ENCODE measurements at regions not wholly inside any gene's neighbourhood (a gene's known extent, or its start where the extent isn't known, plus 50 kb on each side); places are given as distances from the start of the nearest gene placed in this dataset.

DNA sequence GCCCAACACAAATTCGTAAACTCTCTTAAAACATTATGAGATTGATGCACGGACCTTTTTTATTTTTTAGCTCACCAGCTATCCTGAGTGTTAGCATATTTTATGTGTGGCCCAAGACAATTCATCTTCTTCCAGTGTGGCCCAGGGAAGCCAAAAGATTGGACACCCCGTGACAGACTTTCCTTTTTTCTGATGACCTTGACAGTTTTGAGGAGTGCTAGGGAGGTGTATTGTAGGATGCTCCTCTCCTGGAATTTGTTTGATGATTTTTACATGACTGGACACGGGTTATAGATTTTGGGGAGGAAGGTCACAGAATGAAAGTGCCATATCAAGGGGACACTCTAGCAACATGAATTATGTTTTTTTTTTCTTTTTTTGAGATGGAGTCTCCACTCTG is 69.3 kb upstream of the FANCC start:
- TF ChIP-seq, protein P1, sequence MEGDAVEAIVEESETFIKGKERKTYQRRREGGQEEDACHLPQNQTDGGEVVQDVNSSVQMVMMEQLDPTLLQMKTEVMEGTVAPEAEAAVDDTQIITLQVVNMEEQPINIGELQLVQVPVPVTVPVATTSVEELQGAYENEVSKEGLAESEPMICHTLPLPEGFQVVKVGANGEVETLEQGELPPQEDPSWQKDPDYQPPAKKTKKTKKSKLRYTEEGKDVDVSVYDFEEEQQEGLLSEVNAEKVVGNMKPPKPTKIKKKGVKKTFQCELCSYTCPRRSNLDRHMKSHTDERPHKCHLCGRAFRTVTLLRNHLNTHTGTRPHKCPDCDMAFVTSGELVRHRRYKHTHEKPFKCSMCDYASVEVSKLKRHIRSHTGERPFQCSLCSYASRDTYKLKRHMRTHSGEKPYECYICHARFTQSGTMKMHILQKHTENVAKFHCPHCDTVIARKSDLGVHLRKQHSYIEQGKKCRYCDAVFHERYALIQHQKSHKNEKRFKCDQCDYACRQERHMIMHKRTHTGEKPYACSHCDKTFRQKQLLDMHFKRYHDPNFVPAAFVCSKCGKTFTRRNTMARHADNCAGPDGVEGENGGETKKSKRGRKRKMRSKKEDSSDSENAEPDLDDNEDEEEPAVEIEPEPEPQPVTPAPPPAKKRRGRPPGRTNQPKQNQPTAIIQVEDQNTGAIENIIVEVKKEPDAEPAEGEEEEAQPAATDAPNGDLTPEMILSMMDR (IDR thresholded peaks at IDR 0.05): no peak
- H2AFZ ChIP-seq (ENCODE audit: insufficient read depth, low read depth, low read length, poor library complexity, severe bottlenecking): no peak overlapping the region
- no peak overlapping the region for H3K9ac ChIP-seq (ENCODE audit: insufficient read depth, low read length, poor library complexity, severe bottlenecking)
- H3K4me2 ChIP-seq (replicated peaks; ENCODE audit: extremely low read depth, low read length, poor library complexity, severe bottlenecking): no peak overlapping the region
- Mint-ChIP-seq H3K36me3 (no peaks in the 10 kb centered on the region), H3K27me3 (ENCODE audit: low read depth in 3 of 3) (peaks cover 17 to 29% (median 24%) of the 10 kb centered on the region in 3 donors), H3K4me1 (no peaks in the 10 kb centered on the region), H3K9me3 (peaks cover 0 to 4% (median 0%) of the 10 kb centered on the region in 7 donors), H3K27ac (no peak overlapping the region), H3K4me3 (peak overlapping the region in 1 of 2 donors; percentile 35)
- H3K27ac ChIP-seq (ENCODE audit: low read depth in 1 of 2, low read length in 2 of 2): no peak overlapping the region
- H3K4me3 ChIP-seq (replicated peaks in 1 of 3; ENCODE audit: low read depth in 2 of 3, low read length in 3 of 3): no peak overlapping the region
- peaks cover 0 to 7% of the 10 kb centered on the region in 2 donors for H3K27me3 ChIP-seq (ENCODE audit: control insufficient read depth in 2 of 2, insufficient read depth in 2 of 2, low read length in 2 of 2)
- no peaks in the 10 kb centered on the region for H3K4me1 ChIP-seq (ENCODE audit: control insufficient read depth in 1 of 2, insufficient read depth in 2 of 2, low read length in 2 of 2)
- no peak for DNase-seq
- H3K79me2 ChIP-seq (ENCODE audit: insufficient read depth, low read length): no peaks in the 10 kb centered on the region
- H4K20me1 ChIP-seq (ENCODE audit: insufficient read depth, low read length): no peaks in the 10 kb centered on the region
- 100% methylated on average over 2 of the region's 4 CpGs for WGBS (ENCODE audit: insufficient coverage)
- no peaks in the 10 kb centered on the region for H3K36me3 ChIP-seq (replicated peaks in 1 of 2; ENCODE audit: control insufficient read depth in 1 of 2, insufficient read depth in 2 of 2, low read length in 2 of 2)
- no peaks in the 10 kb centered on the region for H3K9me3 ChIP-seq (replicated peaks in 1 of 2; ENCODE audit: control insufficient read depth in 1 of 2, insufficient read depth in 1 of 2, low read length in 2 of 2)
- intact Hi-C loops (cut with micrococcal nuclease): no loop called here

DNA sequence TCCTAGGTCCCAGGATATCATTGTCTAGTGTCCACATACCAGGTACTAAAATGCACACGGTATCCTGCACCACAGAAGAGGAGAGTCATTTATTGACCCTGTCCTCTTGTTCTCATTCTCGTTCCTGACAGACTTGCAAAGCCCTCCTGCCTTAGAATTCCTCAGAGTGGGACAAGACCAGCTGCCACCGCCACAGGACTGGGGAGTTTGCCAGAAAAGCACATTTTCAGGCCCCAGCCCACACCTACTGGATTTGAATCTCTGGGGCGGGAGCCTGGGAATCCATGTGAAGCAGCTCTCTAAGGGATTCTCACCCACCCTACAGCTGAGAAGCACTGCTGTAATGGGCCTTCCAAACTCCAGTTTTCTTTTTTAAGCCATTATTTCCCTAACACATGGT is 68.0 kb upstream of the FANCC start:
- no peak overlapping the region for H3K9ac ChIP-seq (ENCODE audit: insufficient read depth, low read length, poor library complexity, severe bottlenecking)
- DNase-seq: no peak
- peaks cover 0 to 2% of the 10 kb centered on the region in 2 donors for H3K27me3 ChIP-seq (ENCODE audit: control insufficient read depth in 2 of 2, insufficient read depth in 2 of 2, low read length in 2 of 2)
- 86% methylated on average over 3 of the region's 4 CpGs for WGBS (ENCODE audit: insufficient coverage)
- no peaks in the 10 kb centered on the region for H3K79me2 ChIP-seq (ENCODE audit: insufficient read depth, low read length)
- no peaks in the 10 kb centered on the region for H3K4me1 ChIP-seq (ENCODE audit: control insufficient read depth in 1 of 2, insufficient read depth in 2 of 2, low read length in 2 of 2)
- Mint-ChIP-seq H3K4me1 (no peaks in the 10 kb centered on the region), H3K9me3 (peaks cover 0 to 2% (median 0%) of the 10 kb centered on the region in 7 donors), H3K4me3 (no peak overlapping the region), H3K27me3 (ENCODE audit: low read depth in 3 of 3) (peaks cover 16 to 33% (median 28%) of the 10 kb centered on the region in 3 donors), H3K36me3 (no peaks in the 10 kb centered on the region), H3K27ac (no peak overlapping the region)
- no peak overlapping the region for H3K27ac ChIP-seq (ENCODE audit: low read depth in 1 of 2, low read length in 2 of 2)
- no peaks in the 10 kb centered on the region for H3K36me3 ChIP-seq (replicated peaks in 1 of 2; ENCODE audit: control insufficient read depth in 1 of 2, insufficient read depth in 2 of 2, low read length in 2 of 2)
- H4K20me1 ChIP-seq (ENCODE audit: insufficient read depth, low read length): no peaks in the 10 kb centered on the region
- intact Hi-C loops (cut with micrococcal nuclease): no loop called here
- TF ChIP-seq, protein P1 (IDR thresholded peaks at IDR 0.05): no peak
- H3K4me2 ChIP-seq (replicated peaks; ENCODE audit: extremely low read depth, low read length, poor library complexity, severe bottlenecking): no peak overlapping the region
- H3K9me3 ChIP-seq (replicated peaks in 1 of 2; ENCODE audit: control insufficient read depth in 1 of 2, insufficient read depth in 1 of 2, low read length in 2 of 2): no peaks in the 10 kb centered on the region
- no peak overlapping the region for H2AFZ ChIP-seq (ENCODE audit: insufficient read depth, low read depth, low read length, poor library complexity, severe bottlenecking)
- H3K4me3 ChIP-seq (replicated peaks in 1 of 3; ENCODE audit: low read depth in 2 of 3, low read length in 3 of 3): no peak overlapping the region

All from CD14-positive monocyte (primary cell).